Epithelial cell of proximal tubule (primary cell): ENCODE measurements at regions not wholly inside any gene's neighbourhood (a gene's known extent, or its start where the extent isn't known, plus 50 kb on each side); places are given as distances from the start of the nearest gene placed in this dataset.
A peak's percentile ranks its signal among the peaks of the same experiment; 100 is the strongest.

ENCODE experiments used
- DNase-seq: peaks from one replicate; pipeline ENCODE4 v3.0.0-alpha.2; 2011; ENCODE audit warnings: low read depth
- H3K4me3 ChIP-seq: 2 replicates; pipeline ENCODE4 v1.5.1; 2011; ENCODE audit warnings: low read depth, mild to moderate bottlenecking, low read length
- TF ChIP-seq, protein P1 (sequence below): conservative IDR thresholded peaks from 2 replicates; pipeline ENCODE4 v1.5.1; 2012; ENCODE audit warnings: low read depth, mild to moderate bottlenecking, low read length

DNA sequence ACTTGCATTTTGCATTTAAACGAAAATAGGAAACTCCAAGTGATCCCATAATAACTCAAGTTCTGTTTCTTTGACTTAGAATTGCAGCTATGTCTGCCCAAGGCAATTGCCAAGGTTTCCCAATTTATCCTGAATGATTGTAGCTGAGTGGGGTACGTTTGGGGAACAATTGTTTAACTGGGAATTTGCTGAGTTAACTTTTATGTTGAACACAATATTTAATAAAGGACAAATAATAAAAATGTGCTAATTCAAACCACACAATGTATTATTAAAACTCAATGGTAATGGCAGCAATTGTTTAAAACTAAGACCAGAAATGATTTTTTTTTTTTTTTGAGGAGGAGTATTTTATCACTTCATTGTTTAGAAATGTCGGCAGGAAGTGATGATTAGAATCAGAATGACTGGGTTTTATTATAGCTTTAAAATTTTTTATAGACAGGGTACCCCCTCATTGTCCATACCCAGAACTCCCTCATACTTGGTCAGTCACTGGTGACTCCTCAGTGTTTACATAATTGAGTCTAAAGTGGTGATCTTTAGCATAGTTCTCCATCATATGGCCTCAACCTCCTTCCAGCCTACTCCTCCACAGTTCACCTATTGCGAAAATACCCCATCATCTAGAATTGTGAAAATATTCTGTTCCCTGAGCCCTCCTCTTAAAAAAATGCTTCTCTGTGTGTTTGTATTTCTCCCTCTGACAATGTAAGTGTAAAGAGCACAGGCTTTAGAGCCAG is 389.2 kb upstream of the CITED2 start:
- TF ChIP-seq, protein P1, sequence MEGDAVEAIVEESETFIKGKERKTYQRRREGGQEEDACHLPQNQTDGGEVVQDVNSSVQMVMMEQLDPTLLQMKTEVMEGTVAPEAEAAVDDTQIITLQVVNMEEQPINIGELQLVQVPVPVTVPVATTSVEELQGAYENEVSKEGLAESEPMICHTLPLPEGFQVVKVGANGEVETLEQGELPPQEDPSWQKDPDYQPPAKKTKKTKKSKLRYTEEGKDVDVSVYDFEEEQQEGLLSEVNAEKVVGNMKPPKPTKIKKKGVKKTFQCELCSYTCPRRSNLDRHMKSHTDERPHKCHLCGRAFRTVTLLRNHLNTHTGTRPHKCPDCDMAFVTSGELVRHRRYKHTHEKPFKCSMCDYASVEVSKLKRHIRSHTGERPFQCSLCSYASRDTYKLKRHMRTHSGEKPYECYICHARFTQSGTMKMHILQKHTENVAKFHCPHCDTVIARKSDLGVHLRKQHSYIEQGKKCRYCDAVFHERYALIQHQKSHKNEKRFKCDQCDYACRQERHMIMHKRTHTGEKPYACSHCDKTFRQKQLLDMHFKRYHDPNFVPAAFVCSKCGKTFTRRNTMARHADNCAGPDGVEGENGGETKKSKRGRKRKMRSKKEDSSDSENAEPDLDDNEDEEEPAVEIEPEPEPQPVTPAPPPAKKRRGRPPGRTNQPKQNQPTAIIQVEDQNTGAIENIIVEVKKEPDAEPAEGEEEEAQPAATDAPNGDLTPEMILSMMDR: no peak
- no peak for DNase-seq
- no peak overlapping the region for H3K4me3 ChIP-seq

DNA sequence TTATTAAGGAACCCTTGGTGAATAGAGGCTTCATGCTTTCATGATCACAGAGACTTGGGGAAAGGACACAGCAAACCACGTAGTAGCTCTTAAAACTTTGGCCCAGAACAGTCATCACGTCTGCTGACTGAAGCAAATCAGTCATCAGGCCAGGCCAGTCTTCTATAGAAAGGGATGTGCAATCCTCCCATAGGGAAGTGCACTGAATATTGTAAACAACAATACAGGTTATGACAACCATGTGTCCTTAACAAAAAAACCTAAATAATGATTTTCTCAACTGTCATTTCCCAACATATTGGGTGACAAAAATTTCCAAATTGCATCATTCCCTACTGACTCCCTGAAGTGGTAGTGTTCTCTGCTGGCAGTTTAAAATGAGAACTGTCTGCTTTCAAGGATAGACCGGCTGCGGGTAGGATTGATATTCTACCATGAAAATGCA is 388.2 kb upstream of the CITED2 start:
- peak; percentile 90 for DNase-seq
- H3K4me3 ChIP-seq: no peak overlapping the region
- TF ChIP-seq, protein P1: no peak

- TF ChIP-seq, protein P1: no peak
- no peak for DNase-seq
- no peak overlapping the region for H3K4me3 ChIP-seq
Observed at GRCh38 chr6:139760128-139760527, 385.7 kb upstream of the CITED2 start.

DNA sequence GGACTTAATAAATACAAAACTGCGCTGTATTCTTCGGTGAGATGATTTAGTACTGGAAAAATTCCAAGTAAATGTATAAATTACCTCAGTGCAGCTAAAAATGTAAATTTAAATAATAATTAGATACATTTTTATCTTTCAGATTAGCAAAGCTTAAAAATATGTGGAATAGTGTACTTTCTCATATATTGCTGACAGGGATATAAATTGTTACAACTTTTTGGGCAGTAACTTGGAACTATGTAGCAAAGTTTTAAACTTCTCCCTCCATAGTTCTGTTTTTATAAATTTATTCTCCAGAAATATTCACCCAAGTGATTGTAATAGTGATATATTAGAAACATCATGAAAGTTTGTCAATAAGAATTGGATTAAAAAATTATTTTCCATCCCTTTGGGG is 384.6 kb upstream of the CITED2 start:
- H3K4me3 ChIP-seq: no peak overlapping the region
- DNase-seq: no peak
- TF ChIP-seq, protein P1: no peak

DNA sequence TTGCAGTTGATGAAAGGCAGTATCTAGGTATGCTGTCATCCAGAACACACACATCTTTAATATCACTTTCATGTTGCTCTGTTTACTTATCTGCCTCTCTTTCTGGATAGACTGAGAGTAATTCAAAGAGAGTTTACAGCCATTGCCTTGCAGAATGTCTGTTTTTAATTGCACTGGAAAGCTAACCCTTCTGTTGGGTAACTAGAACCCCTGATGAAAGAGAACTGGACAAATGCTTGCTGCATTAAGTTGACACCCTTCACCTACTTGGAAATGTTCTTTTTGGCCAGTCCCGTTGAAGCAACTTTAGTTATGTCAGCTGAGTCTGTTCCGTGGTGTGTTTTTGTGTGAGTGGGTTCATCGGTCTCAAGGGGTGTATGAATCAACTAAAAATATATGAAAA is 383.8 kb upstream of the CITED2 start:
- H3K4me3 ChIP-seq: no peak overlapping the region
- DNase-seq: no peak
- TF ChIP-seq, protein P1: no peak

DNA sequence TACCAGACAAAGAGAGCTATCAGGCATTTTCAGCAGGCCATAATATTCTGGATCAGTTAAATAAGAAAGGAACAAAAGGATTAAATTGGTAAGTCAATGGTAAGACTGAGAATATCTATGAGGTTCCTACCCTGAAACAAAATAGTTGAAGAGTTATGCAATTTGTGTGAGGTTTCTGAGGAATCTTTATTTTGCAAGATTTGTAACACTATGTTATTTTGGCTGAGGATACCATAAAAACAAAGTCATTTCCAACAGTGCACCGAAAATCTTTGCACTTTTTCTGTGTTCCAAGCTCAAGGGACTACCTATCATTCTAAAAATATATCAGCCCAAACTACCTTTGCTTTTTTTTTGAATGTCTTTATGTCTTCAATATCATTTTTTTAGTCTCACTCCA is 383.3 kb upstream of the CITED2 start:
- H3K4me3 ChIP-seq: no peak overlapping the region

More for the DNA sequence above, 383.3 kb upstream of the CITED2 start:
- TF ChIP-seq, protein P1: no peak
- DNase-seq: no peak
